CD4-positive, alpha-beta T cell treated with Interleukin-15 for 1 hour (primary cell): ENCODE measurements at regions not wholly inside any gene's neighbourhood (a gene's known extent, or its start where the extent isn't known, plus 50 kb on each side); places are given as distances from the start of the nearest gene placed in this dataset.
A peak's percentile ranks its signal among the peaks of the same experiment; 100 is the strongest.

Source experiments
- DNase-seq: peaks from one replicate; pipeline ENCODE4 v3.0.0-alpha.2; 2020

- DNase-seq = no peak
Measured at GRCh38 chr5:96340357-96340756, 92.7 kb downstream of the PCSK1 start.

- DNase-seq = no peak
Measured at GRCh38 chr5:96339862-96340261, 93.2 kb downstream of the PCSK1 start.

GRCh38 chr5:96338624-96339415 lies 94.2 kb downstream of the PCSK1 start:
- DNase-seq = no peak

GRCh38 chr5:96338091-96338490 lies 95.0 kb downstream of the PCSK1 start:
- no peak for DNase-seq

- no peak for DNase-seq
Measured at GRCh38 chr5:96337048-96337781, 95.8 kb downstream of the PCSK1 start.

- DNase-seq = peak; percentile 51
Measured at GRCh38 chr5:96336351-96336985, 96.6 kb downstream of the PCSK1 start.

GRCh38 chr5:96335873-96336272 lies 97.2 kb downstream of the PCSK1 start:
- DNase-seq = no peak

- no peak for DNase-seq
Measured at GRCh38 chr5:96333391-96333790, 99.7 kb downstream of the PCSK1 start.

- DNase-seq = no peak
Measured at GRCh38 chr5:96332535-96333366, 100.3 kb downstream of the PCSK1 start.

- no peak for DNase-seq
Measured at GRCh38 chr5:96331681-96332361, 101.2 kb downstream of the PCSK1 start.

GRCh38 chr5:96331210-96331609 lies 101.8 kb downstream of the PCSK1 start:
- DNase-seq = no peak

- no peak for DNase-seq
Measured at GRCh38 chr5:96330530-96331140, 102.4 kb downstream of the PCSK1 start.

GRCh38 chr5:96329886-96330529 lies 103.0 kb downstream of the PCSK1 start:
- no peak for DNase-seq

- no peak for DNase-seq
Measured at GRCh38 chr5:96329289-96329688, 103.8 kb downstream of the PCSK1 start.

- no peak for DNase-seq
Measured at GRCh38 chr5:96327722-96328121, 105.3 kb downstream of the PCSK1 start.

- DNase-seq = no peak
Measured at GRCh38 chr5:96326902-96327301, 106.1 kb downstream of the PCSK1 start.

- no peak for DNase-seq
Measured at GRCh38 chr5:96324708-96325107, 108.3 kb downstream of the PCSK1 start.

- no peak for DNase-seq
Measured at GRCh38 chr5:96322865-96323264, 110.2 kb downstream of the PCSK1 start.

GRCh38 chr5:96322217-96322616 lies 110.8 kb downstream of the PCSK1 start:
- no peak for DNase-seq

- DNase-seq = no peak
Measured at GRCh38 chr5:96321345-96321744, 111.7 kb downstream of the PCSK1 start.

- DNase-seq = no peak
Measured at GRCh38 chr5:96320797-96321196, 112.3 kb downstream of the PCSK1 start.
